ENCODE measurements at regions not wholly inside any gene's neighbourhood (a gene's known extent, or its start where the extent isn't known, plus 50 kb on each side); places are given as distances from the start of the nearest gene placed in this dataset.
"Not testable (repeated sequence)": the region's sequence is repeated elsewhere in the genome, so short reads cannot be mapped to it uniquely, and the experiment has no call there.

GRCh38 chr1:72997041-72997440 lies 714.7 kb upstream of the NEGR1 start:
- no peak overlapping the region for H3K4me3 Mint-ChIP-seq (ENCODE audit: unreplicated experiment)
- peaks cover 6% of the 10 kb centered on the region for H3K36me3 Mint-ChIP-seq (ENCODE audit: unreplicated experiment)
- H3K27me3 Mint-ChIP-seq (ENCODE audit: unreplicated experiment): no peaks in the 10 kb centered on the region
- no peak overlapping the region for H3K27ac Mint-ChIP-seq (ENCODE audit: unreplicated experiment)
- no peak for TF ChIP-seq CTCF (IDR thresholded peaks at IDR 0.05; ENCODE audit: partially characterized antibody, unreplicated experiment)
- no peak for DNase-seq
- H3K4me1 Mint-ChIP-seq (ENCODE audit: low read depth, unreplicated experiment): no peaks in the 10 kb centered on the region
- no peaks in the 10 kb centered on the region for H3K9me3 Mint-ChIP-seq (ENCODE audit: unreplicated experiment)

GRCh38 chr1:72987871-72988270 lies 705.5 kb upstream of the NEGR1 start:
- H3K4me3 Mint-ChIP-seq (ENCODE audit: unreplicated experiment); H3K4me1 Mint-ChIP-seq (ENCODE audit: low read depth, unreplicated experiment); H3K27ac Mint-ChIP-seq (ENCODE audit: unreplicated experiment); H3K9me3 Mint-ChIP-seq (ENCODE audit: unreplicated experiment); H3K36me3 Mint-ChIP-seq (ENCODE audit: unreplicated experiment); H3K27me3 Mint-ChIP-seq (ENCODE audit: unreplicated experiment); DNase-seq: not testable (repeated sequence)

GRCh38 chr1:72986591-72987290 lies 704.4 kb upstream of the NEGR1 start:
- H3K27me3 Mint-ChIP-seq (ENCODE audit: unreplicated experiment): peaks cover 5% of the 10 kb centered on the region
- no peak overlapping the region for H3K27ac Mint-ChIP-seq (ENCODE audit: unreplicated experiment)
- no peaks in the 10 kb centered on the region for H3K4me1 Mint-ChIP-seq (ENCODE audit: low read depth, unreplicated experiment)
- peaks cover 2% of the 10 kb centered on the region for H3K9me3 Mint-ChIP-seq (ENCODE audit: unreplicated experiment)
- H3K36me3 Mint-ChIP-seq (ENCODE audit: unreplicated experiment): no peaks in the 10 kb centered on the region
- DNase-seq: no peak
- H3K4me3 Mint-ChIP-seq (ENCODE audit: unreplicated experiment): no peak overlapping the region
- no peak for TF ChIP-seq CTCF (IDR thresholded peaks at IDR 0.05; ENCODE audit: partially characterized antibody, unreplicated experiment)

- H3K9me3 Mint-ChIP-seq (ENCODE audit: unreplicated experiment); H3K4me1 Mint-ChIP-seq (ENCODE audit: low read depth, unreplicated experiment); H3K27me3 Mint-ChIP-seq (ENCODE audit: unreplicated experiment); DNase-seq; H3K27ac Mint-ChIP-seq (ENCODE audit: unreplicated experiment); H3K4me3 Mint-ChIP-seq (ENCODE audit: unreplicated experiment); H3K36me3 Mint-ChIP-seq (ENCODE audit: unreplicated experiment): not testable (repeated sequence)
Measured at GRCh38 chr1:72985024-72985423, 702.7 kb upstream of the NEGR1 start.

- H3K4me1 Mint-ChIP-seq (ENCODE audit: low read depth, unreplicated experiment); H3K27me3 Mint-ChIP-seq (ENCODE audit: unreplicated experiment); H3K27ac Mint-ChIP-seq (ENCODE audit: unreplicated experiment); DNase-seq; H3K4me3 Mint-ChIP-seq (ENCODE audit: unreplicated experiment); H3K36me3 Mint-ChIP-seq (ENCODE audit: unreplicated experiment); H3K9me3 Mint-ChIP-seq (ENCODE audit: unreplicated experiment): not testable (repeated sequence)
Measured at GRCh38 chr1:72983011-72983410, 700.7 kb upstream of the NEGR1 start.

GRCh38 chr1:72969461-72969860 lies 687.1 kb upstream of the NEGR1 start:
- H3K4me3 Mint-ChIP-seq (ENCODE audit: unreplicated experiment): no peak overlapping the region
- no peaks in the 10 kb centered on the region for H3K9me3 Mint-ChIP-seq (ENCODE audit: unreplicated experiment)
- H3K27me3 Mint-ChIP-seq (ENCODE audit: unreplicated experiment): no peaks in the 10 kb centered on the region
- no peaks in the 10 kb centered on the region for H3K36me3 Mint-ChIP-seq (ENCODE audit: unreplicated experiment)
- no peak for TF ChIP-seq CTCF (IDR thresholded peaks at IDR 0.05; ENCODE audit: partially characterized antibody, unreplicated experiment)
- no peak overlapping the region for H3K27ac Mint-ChIP-seq (ENCODE audit: unreplicated experiment)
- no peaks in the 10 kb centered on the region for H3K4me1 Mint-ChIP-seq (ENCODE audit: low read depth, unreplicated experiment)
- no peak for DNase-seq

All from glutamatergic neuron (in vitro differentiated cells).